Testis (tissue), 2 donors: ENCODE measurements at regions not wholly inside any gene's neighbourhood (a gene's known extent, or its start where the extent isn't known, plus 50 kb on each side); places are given as distances from the start of the nearest gene placed in this dataset.

Source experiments
- DNase-seq: peaks from one replicate; pipeline ENCODE4 v3.0.0-alpha.2; 2019
- H3K27ac ChIP-seq, 2 donors: fragments of 200-600 bp; sonication (generic); one replicate each; pipeline ENCODE4 v1.5.1; 2019
- H3K27me3 ChIP-seq: fragments of 200-600 bp; sonication (generic); one replicate; pipeline ENCODE4 v1.5.1; 2019
- H3K36me3 ChIP-seq: fragments of 200-600 bp; sonication (generic); one replicate; pipeline ENCODE4 v1.5.1; 2017; ENCODE audit warnings: low read depth; ENCODE audit errors: missing control alignments
- H3K4me1 ChIP-seq: fragments of 200-600 bp; sonication (generic); one replicate; pipeline ENCODE4 v1.5.1; 2019
- H3K4me3 ChIP-seq, 2 donors: fragments of 200-600 bp; sonication (generic); one replicate each; pipeline ENCODE4 v1.5.1; 2017 to 2019
- H3K9me3 ChIP-seq: fragments of 200-600 bp; sonication (generic); one replicate; pipeline ENCODE4 v1.5.1; 2017
- POLR2A ChIP-seq: fragments of 450-650 bp; IDR thresholded peaks from one replicate; pipeline ENCODE4 v1.6.1; 2017; ENCODE audit warnings: antibody characterized with exemption, mild to moderate bottlenecking, moderate library complexity
- WGBS, 2 donors: methylation state at CpG; one replicate each; pipeline ENCODE4 v1.1.5; 2018; 5-methylcytosine and 5-hydroxymethylcytosine counted together
- intact Hi-C: fragments of 100-400 bp; cut with DNase I; formaldehyde crosslinking; loops from one replicate; pipeline ENCODE4 v1.15.1; 2023; ENCODE audit warnings: low total_unique reads
- TF ChIP-seq, protein P1 (sequence below), 3 experiments: fragments of 450-650 bp in 2 of 3; fragments of 200-600 bp in 1 of 3; sonication (generic) in 1 of 3; IDR thresholded peaks; one replicate each; pipeline ENCODE4 v1.5.1; 2016 to 2019; ENCODE audit warnings: antibody characterized with exemption in 3 of 3, mild to moderate bottlenecking in 2 of 3, moderate library complexity in 1 of 3

DNA sequence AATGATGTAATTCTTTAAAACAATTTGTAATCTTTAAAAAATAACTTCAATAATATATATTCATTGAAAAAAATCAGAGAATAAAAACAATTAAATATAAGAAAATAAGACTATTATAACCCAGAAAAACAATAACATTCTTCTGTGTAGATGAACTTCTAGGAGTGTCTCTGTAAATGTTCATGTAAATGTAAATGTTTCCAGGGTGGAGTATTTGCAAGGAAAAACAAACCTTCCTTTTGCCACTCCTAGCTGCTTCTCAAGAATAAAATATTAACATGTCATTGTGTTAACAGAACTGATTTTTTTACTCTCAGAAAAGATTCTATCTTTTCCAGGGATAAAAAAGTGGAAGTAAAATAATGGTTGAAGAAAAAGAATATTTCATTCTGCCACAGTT, 431.9 kb downstream of the PLCL1 start:
- H3K4me1 ChIP-seq, result no peaks in the 10 kb centered on the region
- H3K27ac ChIP-seq, result no peak overlapping the region
- H3K4me3 ChIP-seq, result no peak overlapping the region
- H3K9me3 ChIP-seq, result no peaks in the 10 kb centered on the region
- H3K27me3 ChIP-seq, result no peaks in the 10 kb centered on the region
- no peaks in the 10 kb centered on the region for H3K36me3 ChIP-seq
- no peak for DNase-seq
- TF ChIP-seq, protein P1, sequence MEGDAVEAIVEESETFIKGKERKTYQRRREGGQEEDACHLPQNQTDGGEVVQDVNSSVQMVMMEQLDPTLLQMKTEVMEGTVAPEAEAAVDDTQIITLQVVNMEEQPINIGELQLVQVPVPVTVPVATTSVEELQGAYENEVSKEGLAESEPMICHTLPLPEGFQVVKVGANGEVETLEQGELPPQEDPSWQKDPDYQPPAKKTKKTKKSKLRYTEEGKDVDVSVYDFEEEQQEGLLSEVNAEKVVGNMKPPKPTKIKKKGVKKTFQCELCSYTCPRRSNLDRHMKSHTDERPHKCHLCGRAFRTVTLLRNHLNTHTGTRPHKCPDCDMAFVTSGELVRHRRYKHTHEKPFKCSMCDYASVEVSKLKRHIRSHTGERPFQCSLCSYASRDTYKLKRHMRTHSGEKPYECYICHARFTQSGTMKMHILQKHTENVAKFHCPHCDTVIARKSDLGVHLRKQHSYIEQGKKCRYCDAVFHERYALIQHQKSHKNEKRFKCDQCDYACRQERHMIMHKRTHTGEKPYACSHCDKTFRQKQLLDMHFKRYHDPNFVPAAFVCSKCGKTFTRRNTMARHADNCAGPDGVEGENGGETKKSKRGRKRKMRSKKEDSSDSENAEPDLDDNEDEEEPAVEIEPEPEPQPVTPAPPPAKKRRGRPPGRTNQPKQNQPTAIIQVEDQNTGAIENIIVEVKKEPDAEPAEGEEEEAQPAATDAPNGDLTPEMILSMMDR (IDR thresholded peaks at IDR 0.05), result no peak
- no peak for TF ChIP-seq POLR2A
- intact Hi-C loops, result no loop called here

DNA sequence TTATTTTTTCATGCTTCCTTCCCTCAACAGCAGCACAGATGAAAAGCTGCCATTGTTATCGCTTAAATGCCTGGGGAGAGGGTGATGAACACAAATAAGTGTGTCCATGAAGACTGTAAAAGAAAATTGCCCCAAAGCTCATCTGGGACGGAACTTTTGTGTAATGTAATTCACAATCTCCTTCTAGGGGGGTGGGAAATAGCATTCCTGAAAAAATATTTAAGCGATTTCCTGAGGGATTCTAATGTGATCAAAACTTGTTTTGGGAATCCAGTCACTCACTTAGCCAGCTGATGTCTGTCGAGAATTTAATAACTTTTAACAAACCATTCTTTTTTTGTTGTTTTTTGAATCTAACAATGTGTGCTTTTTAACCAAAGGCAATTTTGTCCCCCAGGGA, 427.9 kb downstream of the PLCL1 start:
- Histone ChIP-seq H3K4me3 (no peak overlapping the region), H3K9me3 (no peaks in the 10 kb centered on the region), H3K27me3 (no peaks in the 10 kb centered on the region), H3K27ac (no peak overlapping the region), H3K4me1 (no peaks in the 10 kb centered on the region), H3K36me3 (no peaks in the 10 kb centered on the region)
- intact Hi-C loops, result no loop called here
- DNase-seq, result no peak
- 80 to 92% methylated on average over 4 of the region's 4 CpGs for WGBS, 2 donors
- TF ChIP-seq, protein P1 (IDR thresholded peaks at IDR 0.05), result no peak
- no peak for TF ChIP-seq POLR2A

DNA sequence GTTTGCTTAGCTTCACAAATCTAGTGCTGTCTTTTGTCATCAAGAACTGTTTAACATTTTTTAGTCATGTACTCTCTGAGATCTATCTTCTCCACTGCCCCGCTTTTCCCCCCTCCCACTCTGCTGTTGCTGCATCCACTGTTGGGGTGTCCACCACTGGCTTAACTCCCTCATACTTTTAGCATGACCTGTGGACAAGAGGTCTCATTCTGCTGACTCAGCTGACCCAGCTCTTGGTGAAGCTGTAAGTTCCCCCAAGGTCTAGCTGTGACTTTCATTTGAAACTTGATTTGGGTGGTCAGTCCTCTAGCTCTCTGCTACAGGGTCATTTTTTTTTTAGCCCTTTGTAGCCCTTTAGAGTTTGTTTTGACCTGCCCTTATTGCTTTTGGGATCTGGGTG, 427.2 kb downstream of the PLCL1 start:
- intact Hi-C loops, result no loop called here

DNA sequence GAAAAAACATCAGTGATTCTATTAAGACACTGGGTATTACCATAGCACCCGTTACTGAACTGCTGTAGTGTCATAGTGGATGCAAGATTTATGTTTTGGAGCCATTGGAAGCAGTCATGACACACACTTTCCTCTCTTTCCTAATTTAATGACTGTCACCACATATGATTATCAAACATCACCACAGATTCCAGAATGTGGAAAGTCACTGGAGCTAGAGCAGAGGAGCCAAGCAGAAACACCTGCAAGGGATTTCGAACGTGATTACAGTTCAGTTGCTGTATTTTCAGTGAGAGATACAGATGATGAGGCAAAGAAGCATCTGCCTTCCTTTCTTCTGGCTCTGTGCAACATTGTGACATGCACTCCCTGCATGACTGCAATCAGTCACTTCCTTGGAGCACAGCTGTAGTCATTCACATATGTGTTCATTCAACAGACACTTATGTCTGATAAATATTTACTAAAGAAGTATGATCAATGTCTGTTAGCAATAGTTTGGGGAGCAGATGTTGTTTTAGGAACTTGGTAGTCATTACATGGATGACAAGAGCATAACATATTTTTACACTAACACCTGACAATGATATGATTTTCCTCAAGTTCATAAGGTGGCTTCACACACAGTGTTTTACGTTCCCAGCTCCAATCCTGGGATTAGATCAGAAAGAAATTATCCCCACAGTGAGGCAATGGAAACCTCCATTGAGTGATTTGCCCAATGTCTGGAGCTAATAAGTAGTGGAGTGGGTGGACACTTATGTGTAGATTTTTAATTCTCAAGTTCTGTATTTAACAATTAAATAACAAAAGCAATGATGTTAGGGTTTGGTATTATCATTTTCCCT, 416.6 kb downstream of the PLCL1 start:
- Histone ChIP-seq H3K9me3 (no peaks in the 10 kb centered on the region), H3K36me3 (no peaks in the 10 kb centered on the region), H3K27me3 (no peaks in the 10 kb centered on the region), H3K4me1 (no peaks in the 10 kb centered on the region), H3K27ac (no peak overlapping the region), H3K4me3 (no peak overlapping the region)
- no peak for DNase-seq
- WGBS, 2 donors, result 79% methylated on average over 4 of the region's 4 CpGs
- TF ChIP-seq POLR2A, result no peak
- TF ChIP-seq, protein P1 (IDR thresholded peaks at IDR 0.05), result no peak
- intact Hi-C loops, result no loop called here

More for the DNA sequence above, 427.2 kb downstream of the PLCL1 start:
- Histone ChIP-seq H3K27ac (no peak overlapping the region), H3K36me3 (no peaks in the 10 kb centered on the region), H3K4me1 (no peaks in the 10 kb centered on the region), H3K4me3 (no peak overlapping the region), H3K9me3 (no peaks in the 10 kb centered on the region), H3K27me3 (no peaks in the 10 kb centered on the region)
- 100% methylated on average over 1 of the region's 1 CpG for WGBS, 2 donors
- DNase-seq, result no peak
- no peak for TF ChIP-seq POLR2A
- TF ChIP-seq, protein P1 (IDR thresholded peaks at IDR 0.05), result no peak

DNA sequence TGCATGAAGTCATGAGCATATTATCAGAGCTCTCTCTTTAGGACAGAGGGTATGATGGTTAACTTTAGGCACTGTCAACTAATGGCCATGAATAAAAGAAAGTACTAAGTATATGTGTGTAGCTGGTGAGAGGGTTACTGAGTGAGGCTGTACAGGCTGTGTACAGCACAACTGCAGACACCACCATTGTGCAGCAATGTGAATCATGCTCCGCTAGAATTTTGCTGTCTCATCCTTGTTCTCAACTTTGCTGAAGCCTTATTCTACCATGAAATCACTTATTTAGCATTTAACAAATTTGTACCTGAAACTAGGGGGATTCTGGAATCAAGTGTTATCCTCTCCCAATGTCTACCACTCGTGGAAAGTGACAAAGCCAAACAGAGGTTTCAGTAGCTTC, 414.9 kb downstream of the PLCL1 start:
- Histone ChIP-seq H3K27me3 (no peaks in the 10 kb centered on the region), H3K36me3 (no peaks in the 10 kb centered on the region), H3K4me1 (no peaks in the 10 kb centered on the region), H3K9me3 (no peaks in the 10 kb centered on the region), H3K4me3 (no peak overlapping the region), H3K27ac (no peak overlapping the region)
- TF ChIP-seq POLR2A, result no peak
- TF ChIP-seq, protein P1 (IDR thresholded peaks at IDR 0.05), result no peak
- intact Hi-C loops, result no loop called here
- 80 to 88% methylated on average over 2 of the region's 2 CpGs for WGBS, 2 donors
- no peak for DNase-seq
